ENCODE measurements at regions not wholly inside any gene's neighbourhood (a gene's known extent, or its start where the extent isn't known, plus 50 kb on each side); places are given as distances from the start of the nearest gene placed in this dataset.

GRCh38 chr20:56988446-56988845 lies 278.0 kb downstream of the BMP7 start (continued):
- TF ChIP-seq SP1 (IDR thresholded peaks at IDR 0.05; ENCODE audit: low read depth) (no peak), ZFX (IDR thresholded peaks at IDR 0.05) (no peak), EZH2phosphoT487 (IDR thresholded peaks at IDR 0.05; ENCODE audit: borderline replicate concordance) (no peak), MAX (IDR thresholded peaks at IDR 0.05) (no peak), ELF1 (IDR thresholded peaks at IDR 0.05; ENCODE audit: borderline replicate concordance, low read depth) (no peak), POLR2A (IDR thresholded peaks at IDR 0.05; ENCODE audit: borderline replicate concordance, extremely low read depth, insufficient read depth, insufficient read length) (no peak), CEBPB (IDR thresholded peaks at IDR 0.05; ENCODE audit: low read depth) (no peak)

- ChIA-PET CTCF (no interaction called here), POLR2A (no interaction called here), RAD21 (ENCODE audit: low non-redundant PET in 1 of 2, low total read pairs in 2 of 2, uncharacterized antibody in 2 of 2, unreplicated experiment in 2 of 2) (no interaction called here)
- DNase-seq (ENCODE audit: low read depth, low spot score) (no peak), ATAC-seq (no peak)
- Histone ChIP-seq H3K9me3 (ENCODE audit: control insufficient read depth in 1 of 2, insufficient read depth in 1 of 2, low read depth in 1 of 2, low read length in 2 of 2) (peaks cover 0 to 4% of the 10 kb centered on the region in 2 experiments; a peak in 2 of 4 replicates), H3K36me3 (ENCODE audit: control insufficient read depth in 1 of 2, insufficient read depth in 2 of 2, low read length in 2 of 2) (no peaks in the 10 kb centered on the region), H3K4me2 (ENCODE audit: low read length) (no peak overlapping the region), H3K4me1 (ENCODE audit: control insufficient read depth in 1 of 2, insufficient read depth in 2 of 2, low read length in 2 of 2) (peaks cover 0 to 22% of the 10 kb centered on the region in 2 experiments; a peak in 2 of 4 replicates), H2AFZ (ENCODE audit: low read depth, low read length, poor library complexity, severe bottlenecking) (no peak overlapping the region), H3K9ac (ENCODE audit: low read length) (no peak overlapping the region), H3K79me2 (ENCODE audit: insufficient read depth, low read length) (no peaks in the 10 kb centered on the region), H3K27ac (ENCODE audit: low read depth, low read length) (no peak overlapping the region), H3K9me2 (ENCODE audit: insufficient read depth) (no peaks in the 10 kb centered on the region), H4K20me1 (ENCODE audit: insufficient read depth) (no peaks in the 10 kb centered on the region), H3K27me3 (ENCODE audit: insufficient read depth, low read length) (no peaks in the 10 kb centered on the region), H3K4me3 (replicated peaks in 1 of 2; ENCODE audit: low read depth in 1 of 2, low read length in 2 of 2) (no peak overlapping the region)
- intact Hi-C loops (cut with micrococcal nuclease): no loop called here
- no TSS peak for BruUV-seq (replicated peaks)
- no peak for TF ChIP-seq ELF1 (IDR thresholded peaks at IDR 0.05; ENCODE audit: borderline replicate concordance, low read depth)
- TF ChIP-seq ZBTB33 (IDR thresholded peaks at IDR 0.05; ENCODE audit: extremely low read depth, insufficient replicate concordance, low read length): no peak
- no peak for TF ChIP-seq REST (IDR thresholded peaks at IDR 0.05; ENCODE audit: low read depth)
- TF ChIP-seq TCF7L2 (IDR thresholded peaks at IDR 0.05; ENCODE audit: borderline replicate concordance, extremely low read depth, insufficient read depth, insufficient read length): no peak
- TF ChIP-seq CTCF (IDR thresholded peaks at IDR 0.05 in 2 of 3, conservative IDR thresholded peaks at IDR 0.05 in 1 of 3; ENCODE audit: borderline replicate concordance in 1 of 3, insufficient read depth in 1 of 3, low read depth in 2 of 3, low read length in 2 of 3): no peak
- TF ChIP-seq EZH2 (IDR thresholded peaks at IDR 0.05): no peak
- TF ChIP-seq YY1 (IDR thresholded peaks at IDR 0.05; ENCODE audit: extremely low read depth, insufficient replicate concordance, low read depth, low read length): no peak
- no peak for TF ChIP-seq JUND (IDR thresholded peaks at IDR 0.05)
- TF ChIP-seq FOSL1 (IDR thresholded peaks at IDR 0.05; ENCODE audit: low read depth): no peak
- TF ChIP-seq MAX (IDR thresholded peaks at IDR 0.05): no peak
- no peak for TF ChIP-seq ZNF274 (IDR thresholded peaks at IDR 0.05; ENCODE audit: low read depth, low read length)
- TF ChIP-seq ATF3 (IDR thresholded peaks at IDR 0.05): no peak
- no peak for TF ChIP-seq EGR1 (IDR thresholded peaks at IDR 0.05; ENCODE audit: low read depth)
- TF ChIP-seq SIN3A (IDR thresholded peaks at IDR 0.05; ENCODE audit: low read depth): no peak
These were observed 276.9 kb downstream of the BMP7 start for GRCh38 chr20:56989516-56989915.
